ENCODE measurements at regions not wholly inside any gene's neighbourhood (a gene's known extent, or its start where the extent isn't known, plus 50 kb on each side); places are given as distances from the start of the nearest gene placed in this dataset. TPM values are rescaled to one million over a fixed set of nuclear protein-coding genes. Genes with fewer than 3 reads are reported as not detected.

DNA sequence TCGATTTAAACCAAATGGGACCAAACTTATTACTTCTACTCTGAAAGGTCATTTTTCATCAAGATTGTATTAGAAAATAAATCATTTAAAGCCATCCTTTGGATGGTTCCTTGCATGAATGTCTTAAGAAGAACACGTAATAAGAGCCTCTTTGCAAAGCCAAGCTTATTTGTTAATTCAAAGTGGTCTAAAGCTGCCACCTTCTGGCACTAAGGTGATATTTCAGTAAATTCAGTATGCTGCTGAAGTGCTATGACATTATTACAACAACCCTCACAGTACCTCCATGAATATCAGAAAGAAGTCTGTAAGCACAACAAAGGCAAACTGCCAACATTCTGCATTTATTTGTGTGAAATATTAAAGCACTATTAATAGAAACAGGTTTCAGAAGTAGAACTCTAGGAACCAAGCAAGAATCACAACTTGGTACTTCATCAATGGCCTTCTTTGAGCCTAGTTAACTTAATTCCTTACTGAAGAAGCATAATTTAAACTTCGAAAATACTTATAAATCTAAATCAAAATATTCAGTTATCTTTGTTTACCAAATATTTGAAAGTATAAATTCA is 53.1 kb upstream of the TYRP1 start:
- Histone ChIP-seq H3K27ac (no peak overlapping the region), H3K4me3 (no peak overlapping the region), H3K27me3 (no peaks in the 10 kb centered on the region), H3K36me3 (replicated peaks in 1 of 2; ENCODE audit: insufficient read depth in 1 of 2, low read depth in 2 of 2) (no peaks in the 10 kb centered on the region), H3K9me3 (no peaks in the 10 kb centered on the region), H3K4me1 (no peaks in the 10 kb centered on the region)
- peak in 3 of 4 donors; percentile 16 to 52 (median 24) for DNase-seq
- no peak for TF ChIP-seq POLR2A (IDR thresholded peaks at IDR 0.05)
- TF ChIP-seq, protein P1, sequence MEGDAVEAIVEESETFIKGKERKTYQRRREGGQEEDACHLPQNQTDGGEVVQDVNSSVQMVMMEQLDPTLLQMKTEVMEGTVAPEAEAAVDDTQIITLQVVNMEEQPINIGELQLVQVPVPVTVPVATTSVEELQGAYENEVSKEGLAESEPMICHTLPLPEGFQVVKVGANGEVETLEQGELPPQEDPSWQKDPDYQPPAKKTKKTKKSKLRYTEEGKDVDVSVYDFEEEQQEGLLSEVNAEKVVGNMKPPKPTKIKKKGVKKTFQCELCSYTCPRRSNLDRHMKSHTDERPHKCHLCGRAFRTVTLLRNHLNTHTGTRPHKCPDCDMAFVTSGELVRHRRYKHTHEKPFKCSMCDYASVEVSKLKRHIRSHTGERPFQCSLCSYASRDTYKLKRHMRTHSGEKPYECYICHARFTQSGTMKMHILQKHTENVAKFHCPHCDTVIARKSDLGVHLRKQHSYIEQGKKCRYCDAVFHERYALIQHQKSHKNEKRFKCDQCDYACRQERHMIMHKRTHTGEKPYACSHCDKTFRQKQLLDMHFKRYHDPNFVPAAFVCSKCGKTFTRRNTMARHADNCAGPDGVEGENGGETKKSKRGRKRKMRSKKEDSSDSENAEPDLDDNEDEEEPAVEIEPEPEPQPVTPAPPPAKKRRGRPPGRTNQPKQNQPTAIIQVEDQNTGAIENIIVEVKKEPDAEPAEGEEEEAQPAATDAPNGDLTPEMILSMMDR (IDR thresholded peaks at IDR 0.05): peak; percentile 35 to 83 (median 68)
- 23 to 28% methylated on average over 3 of the region's 3 CpGs for WGBS, 2 donors
- peak; percentile 86 for ATAC-seq
- intact Hi-C loops (cut with DNase I): no loop called here

DNA sequence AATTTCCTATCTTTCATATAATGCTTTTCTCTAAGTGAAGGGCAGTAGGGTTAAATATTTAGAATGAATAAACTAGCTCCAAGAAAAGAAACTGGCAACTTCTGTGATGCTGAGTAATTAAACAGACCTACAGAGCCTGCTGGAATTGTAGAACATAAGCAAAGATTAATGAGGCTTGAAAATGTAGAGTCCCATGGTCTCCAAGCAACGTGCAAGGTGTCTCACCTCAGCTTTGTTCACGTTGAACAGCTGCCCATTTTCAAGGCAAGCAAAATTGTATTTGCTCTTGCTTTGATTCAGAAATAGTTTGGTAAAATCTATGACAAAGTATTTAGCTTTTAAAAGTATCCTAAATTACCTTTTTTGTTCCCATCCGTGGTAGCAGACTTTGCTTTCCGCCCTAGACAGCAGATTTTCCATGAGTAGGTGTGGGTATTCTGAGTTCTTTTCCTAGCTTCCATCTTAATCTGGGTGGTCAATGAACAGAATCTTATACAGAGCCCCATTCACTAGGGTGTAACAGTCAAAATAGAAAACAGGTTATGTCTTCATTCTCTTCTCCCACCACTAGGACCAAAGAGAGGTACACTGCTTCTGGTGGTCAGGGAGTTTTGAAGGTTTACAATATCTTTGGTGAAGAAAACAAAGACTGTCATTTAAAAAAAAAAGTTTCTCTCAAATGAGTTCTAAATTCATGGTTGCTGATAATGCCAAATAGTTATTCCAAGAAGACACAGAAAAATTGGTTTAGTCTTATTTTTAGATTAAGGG is 52.1 kb upstream of the TYRP1 start:
- TF ChIP-seq, protein P1 (IDR thresholded peaks at IDR 0.05): no peak
- no peak for TF ChIP-seq POLR2A (IDR thresholded peaks at IDR 0.05)
- no peaks in the 10 kb centered on the region for H3K4me1 ChIP-seq
- no peak overlapping the region for H3K4me3 ChIP-seq
- no peak overlapping the region for H3K27ac ChIP-seq
- no peaks in the 10 kb centered on the region for H3K9me3 ChIP-seq
- no peak for ATAC-seq
- no peak for DNase-seq
- H3K27me3 ChIP-seq: no peaks in the 10 kb centered on the region
- no peaks in the 10 kb centered on the region for H3K36me3 ChIP-seq (replicated peaks in 1 of 2; ENCODE audit: insufficient read depth in 1 of 2, low read depth in 2 of 2)
- intact Hi-C loops (cut with DNase I): no loop called here
- WGBS, 2 donors: 19 to 30% methylated on average over 4 of the region's 4 CpGs

Small RNA genes lying in the stretch of these regions (small RNA-seq; reads per million reads assigned to genes)
- gene AL161788.1 (not detected), gene AL162413.1 (not detected), gene AL592227.1 (not detected), gene RNU2-47P (not detected)

Measured in body of pancreas (tissue), 4 donors.